AG09309 (cell line): ENCODE measurements at regions not wholly inside any gene's neighbourhood (a gene's known extent, or its start where the extent isn't known, plus 50 kb on each side); places are given as distances from the start of the nearest gene placed in this dataset.

Experiments
- DNase-seq: peaks from one replicate; pipeline ENCODE4 v3.0.0-alpha.2; 2010; ENCODE audit warnings: low read depth
- H3K4me3 ChIP-seq: 2 replicates; pipeline ENCODE4 v1.5.1; 2011; ENCODE audit warnings: mild to moderate bottlenecking, low read depth, low read length, moderate library complexity; ENCODE audit not compliant: control insufficient read depth
- CTCF ChIP-seq: IDR thresholded peaks from 2 replicates; pipeline ENCODE4 v1.5.1; 2011; ENCODE audit warnings: mild to moderate bottlenecking, low read depth, low read length, inconsistent platforms; ENCODE audit not compliant: insufficient read depth, control insufficient read depth; ENCODE audit errors: missing control alignments

GRCh38 chr6:167660944-167661551 is 165.7 kb upstream of the AFDN start:
- DNase-seq = no peak
- TF ChIP-seq CTCF = no peak
- no peak overlapping the region for H3K4me3 ChIP-seq

- DNase-seq = no peak
- TF ChIP-seq CTCF = no peak
- no peak overlapping the region for H3K4me3 ChIP-seq
These were observed 165.1 kb upstream of the AFDN start for GRCh38 chr6:167661552-167662044.

GRCh38 chr6:167662075-167662880 is 164.4 kb upstream of the AFDN start:
- no peak for DNase-seq
- no peak overlapping the region for H3K4me3 ChIP-seq
- no peak for TF ChIP-seq CTCF

- H3K4me3 ChIP-seq = no peak overlapping the region
- no peak for TF ChIP-seq CTCF
- DNase-seq = no peak
These were observed 163.9 kb upstream of the AFDN start for GRCh38 chr6:167662881-167663205.

- TF ChIP-seq CTCF = no peak
- no peak overlapping the region for H3K4me3 ChIP-seq
- no peak for DNase-seq
These were observed 163.4 kb upstream of the AFDN start for GRCh38 chr6:167663316-167663715.

GRCh38 chr6:167663784-167664443 is 162.8 kb upstream of the AFDN start:
- DNase-seq = no peak
- TF ChIP-seq CTCF = no peak
- no peak overlapping the region for H3K4me3 ChIP-seq
